CD4-positive, alpha-beta T cell treated with Interleukin-6 at 100 ng/mL for 8 hours (primary cell): ENCODE measurements at regions not wholly inside any gene's neighbourhood (a gene's known extent, or its start where the extent isn't known, plus 50 kb on each side); places are given as distances from the start of the nearest gene placed in this dataset.

Experiments used
- DNase-seq: peaks from one replicate; pipeline ENCODE4 v3.0.0-alpha.2; 2020; ENCODE audit warnings: mixed read lengths, low spot score

GRCh38 chr16:49910541-49911071 is 54.7 kb upstream of the ZNF423 start:
- DNase-seq: no peak

GRCh38 chr16:49911430-49911829 is 55.5 kb upstream of the ZNF423 start:
- DNase-seq: no peak

- no peak for DNase-seq
Measured at GRCh38 chr16:49912721-49913120, 56.8 kb upstream of the ZNF423 start.

- DNase-seq: no peak
Measured at GRCh38 chr16:49913720-49914119, 57.8 kb upstream of the ZNF423 start.

- no peak for DNase-seq
Measured at GRCh38 chr16:49914657-49915056, 58.7 kb upstream of the ZNF423 start.

GRCh38 chr16:49918257-49918656 is 62.3 kb upstream of the ZNF423 start:
- no peak for DNase-seq

- no peak for DNase-seq
Measured at GRCh38 chr16:49919327-49919726, 63.4 kb upstream of the ZNF423 start.

GRCh38 chr16:49920397-49920796 is 64.5 kb upstream of the ZNF423 start:
- DNase-seq: no peak

GRCh38 chr16:49921106-49921505 is 65.2 kb upstream of the ZNF423 start:
- no peak for DNase-seq

GRCh38 chr16:49921791-49922456 is 66.0 kb upstream of the ZNF423 start:
- peak; percentile 17 for DNase-seq

- no peak for DNase-seq
Measured at GRCh38 chr16:49923411-49923810, 67.5 kb upstream of the ZNF423 start.

- DNase-seq: no peak
Measured at GRCh38 chr16:49924078-49924477, 68.2 kb upstream of the ZNF423 start.

- no peak for DNase-seq
Measured at GRCh38 chr16:49926941-49927340, 71.0 kb upstream of the ZNF423 start.

- no peak for DNase-seq
Measured at GRCh38 chr16:49928176-49929041, 72.5 kb upstream of the ZNF423 start.

GRCh38 chr16:49929626-49930025 is 73.7 kb upstream of the ZNF423 start:
- DNase-seq: no peak

- DNase-seq: no peak
Measured at GRCh38 chr16:49930841-49931240, 74.9 kb upstream of the ZNF423 start.

- DNase-seq: no peak
Measured at GRCh38 chr16:49931266-49931665, 75.4 kb upstream of the ZNF423 start.

- DNase-seq: no peak
Measured at GRCh38 chr16:49931916-49932315, 76.0 kb upstream of the ZNF423 start.

- DNase-seq: no peak
Measured at GRCh38 chr16:49932434-49932833, 76.5 kb upstream of the ZNF423 start.

- DNase-seq: no peak
Measured at GRCh38 chr16:49932946-49933345, 77.0 kb upstream of the ZNF423 start.

GRCh38 chr16:49936791-49937190 is 80.9 kb upstream of the ZNF423 start:
- DNase-seq: no peak

- DNase-seq: no peak
Measured at GRCh38 chr16:49937886-49938285, 82.0 kb upstream of the ZNF423 start.

- no peak for DNase-seq
Measured at GRCh38 chr16:49939495-49939894, 83.6 kb upstream of the ZNF423 start.
